HEK293T (cell line): ENCODE measurements at regions not wholly inside any gene's neighbourhood (a gene's known extent, or its start where the extent isn't known, plus 50 kb on each side); places are given as distances from the start of the nearest gene placed in this dataset.

Experiments
- CTCF ChIA-PET: fragments of 350-600 bp; formaldehyde crosslinking; extraction: SDS; loops from one replicate; lab custom pipeline; 2021; ENCODE audit warnings: antibody characterized with exemption, inconsistent platforms; lab: Yijun Ruan, JAX
- POLR2A ChIA-PET: fragments of 350-600 bp; formaldehyde crosslinking; extraction: SDS; loops from one replicate; lab custom pipeline; 2020; ENCODE audit warnings: antibody characterized with exemption, inconsistent platforms; lab: Yijun Ruan, JAX
- DNase-seq: peaks from one replicate; pipeline ENCODE4 v3.0.0; 2012; ENCODE audit warnings: mixed read lengths; ENCODE audit errors: extremely low spot score
- ARNT ChIP-seq: fragments of 450-650 bp; IDR thresholded peaks from 2 replicates; pipeline ENCODE4 v1.6.1; 2017; ENCODE audit warnings: mild to moderate bottlenecking
- BHLHE40 ChIP-seq: fragments of 450-650 bp; IDR thresholded peaks from 2 replicates; pipeline ENCODE4 v1.6.1; 2016; ENCODE audit warnings: mild to moderate bottlenecking, moderate library complexity, borderline replicate concordance
- CTBP1 ChIP-seq: fragments of 450-650 bp; IDR thresholded peaks from 2 replicates; pipeline ENCODE4 v1.6.1; 2016; ENCODE audit warnings: borderline replicate concordance
- ELF4 ChIP-seq: fragments of 450-650 bp; IDR thresholded peaks from 2 replicates; pipeline ENCODE4 v1.6.1; 2017; ENCODE audit warnings: antibody characterized with exemption
- FOXA1 ChIP-seq: fragments of 450-650 bp; IDR thresholded peaks from 2 replicates; pipeline ENCODE4 v1.6.1; 2016; ENCODE audit warnings: mild to moderate bottlenecking
- FOXK2 ChIP-seq: fragments of 450-650 bp; IDR thresholded peaks from 2 replicates; pipeline ENCODE4 v1.6.1; 2016; ENCODE audit warnings: mild to moderate bottlenecking
- FOXM1 ChIP-seq: fragments of 450-650 bp; IDR thresholded peaks from 2 replicates; pipeline ENCODE4 v1.6.1; 2017; ENCODE audit warnings: mild to moderate bottlenecking, borderline replicate concordance
- HDGF ChIP-seq: fragments of 450-650 bp; IDR thresholded peaks from 2 replicates; pipeline ENCODE4 v1.6.1; 2017; ENCODE audit warnings: antibody characterized with exemption, borderline replicate concordance
- L3MBTL2 ChIP-seq: fragments of 450-650 bp; conservative IDR thresholded peaks from 2 replicates; pipeline ENCODE4 v1.6.1; 2016; ENCODE audit warnings: mild to moderate bottlenecking
- LEF1 ChIP-seq: fragments of 450-650 bp; IDR thresholded peaks from 2 replicates; pipeline ENCODE4 v1.6.1; 2017; ENCODE audit warnings: mild to moderate bottlenecking, borderline replicate concordance
- NFRKB ChIP-seq: fragments of 450-650 bp; IDR thresholded peaks from 2 replicates; pipeline ENCODE4 v1.6.1; 2016; ENCODE audit warnings: mild to moderate bottlenecking, moderate library complexity
- SP1 ChIP-seq: fragments of 450-650 bp; IDR thresholded peaks from 2 replicates; pipeline ENCODE4 v1.6.1; 2017
- SUZ12 ChIP-seq: fragments of 450-650 bp; IDR thresholded peaks from 2 replicates; pipeline ENCODE4 v1.6.1; 2016; ENCODE audit warnings: mild to moderate bottlenecking
- TARDBP ChIP-seq: fragments of 450-650 bp; IDR thresholded peaks from 2 replicates; pipeline ENCODE4 v1.6.1; 2016
- ZNF384 ChIP-seq: fragments of 450-650 bp; IDR thresholded peaks from 2 replicates; pipeline ENCODE4 v1.6.1; 2016
- TF ChIP-seq, protein P1 (sequence below): fragments of 450-650 bp; IDR thresholded peaks from 2 replicates; pipeline ENCODE4 v1.6.1; 2016

DNA sequence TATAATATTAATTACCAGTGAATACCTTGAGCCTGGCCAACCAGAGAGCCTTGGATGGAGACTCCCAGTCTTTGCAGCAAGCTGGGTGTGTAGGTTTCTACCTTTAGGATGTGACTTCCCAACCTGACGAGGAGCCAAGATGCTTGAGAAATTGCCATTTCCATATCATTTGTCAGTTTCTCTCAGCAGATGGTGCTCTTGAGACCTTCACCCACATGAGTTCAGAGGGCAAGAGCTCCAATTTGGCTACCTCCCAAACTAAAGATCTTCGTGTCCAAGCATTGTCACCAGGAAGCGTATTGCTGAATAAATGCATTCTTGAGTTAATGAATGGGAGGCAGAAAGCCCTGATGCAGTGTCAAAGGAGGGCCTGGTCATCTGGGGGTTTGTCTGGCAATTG lies 106.4 kb upstream of the TBX5 start:
- no peak for DNase-seq
- CTCF ChIA-PET, result interaction anchor here (0.5 to 0.9 kb wide), 2 partner anchors 19 to 31 kb away, joined by 3 to 4 read pairs; no protein-coding TSS in a partner anchor

DNA sequence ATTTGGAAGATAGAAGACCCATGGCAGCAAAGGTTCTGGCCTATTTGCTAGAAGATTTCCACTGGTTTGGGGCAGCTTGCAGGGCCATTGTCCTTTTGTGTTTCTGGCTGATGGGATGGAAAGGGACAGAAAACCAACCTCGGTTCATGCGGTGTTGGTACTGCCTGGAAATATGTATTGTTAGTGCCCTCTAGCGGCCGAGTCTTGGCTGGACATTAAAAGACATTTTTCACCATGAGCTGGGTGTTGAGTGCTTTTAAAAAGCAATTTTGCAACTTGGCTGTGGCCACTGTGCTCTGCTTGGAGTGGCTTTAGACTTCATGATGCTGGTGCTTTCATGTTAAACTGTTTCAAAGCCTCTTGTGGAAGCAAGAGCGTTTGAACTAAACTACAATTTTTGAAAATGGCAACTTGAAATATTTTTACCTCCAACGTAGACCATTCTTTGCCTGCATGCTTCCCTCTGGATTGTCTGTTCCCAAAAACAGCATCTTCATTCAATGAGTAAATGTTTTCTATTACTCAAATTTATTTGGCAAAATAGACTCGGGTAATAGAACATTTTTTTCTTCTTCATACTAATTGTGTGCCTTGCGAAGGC lies 102.7 kb upstream of the TBX5 start:
- ChIA-PET CTCF (interaction anchor here (0.5 to 1.5 kb wide), 9 partner anchors 8 to 617 kb away, joined by 3 to 20 read pairs (median 3); no protein-coding TSS in a partner anchor), POLR2A (no interaction called here)
- TF ChIP-seq SP1 (no peak), ARNT (no peak), HDGF (no peak), BHLHE40 (no peak), FOXA1 (no peak), NFRKB (no peak), FOXK2 (no peak), ZNF384 (no peak), ELF4 (no peak), TARDBP (no peak), L3MBTL2 (no peak), FOXM1 (no peak), LEF1 (no peak)
- TF ChIP-seq, protein P1, sequence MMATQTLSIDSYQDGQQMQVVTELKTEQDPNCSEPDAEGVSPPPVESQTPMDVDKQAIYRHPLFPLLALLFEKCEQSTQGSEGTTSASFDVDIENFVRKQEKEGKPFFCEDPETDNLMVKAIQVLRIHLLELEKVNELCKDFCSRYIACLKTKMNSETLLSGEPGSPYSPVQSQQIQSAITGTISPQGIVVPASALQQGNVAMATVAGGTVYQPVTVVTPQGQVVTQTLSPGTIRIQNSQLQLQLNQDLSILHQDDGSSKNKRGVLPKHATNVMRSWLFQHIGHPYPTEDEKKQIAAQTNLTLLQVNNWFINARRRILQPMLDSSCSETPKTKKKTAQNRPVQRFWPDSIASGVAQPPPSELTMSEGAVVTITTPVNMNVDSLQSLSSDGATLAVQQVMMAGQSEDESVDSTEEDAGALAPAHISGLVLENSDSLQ, result no peak
- DNase-seq, result peak; percentile 75

More for the DNA sequence above, 106.4 kb upstream of the TBX5 start:
- no peak for TF ChIP-seq FOXK2
- TF ChIP-seq CTBP1, result no peak
- no peak for TF ChIP-seq FOXM1
- TF ChIP-seq LEF1, result no peak
- TF ChIP-seq BHLHE40, result no peak
- no peak for TF ChIP-seq NFRKB
- no peak for TF ChIP-seq SUZ12
- TF ChIP-seq, protein P1, result no peak
- TF ChIP-seq ELF4, result no peak
- no peak for TF ChIP-seq TARDBP
- no peak for TF ChIP-seq L3MBTL2
- no peak for TF ChIP-seq ARNT
- no peak for TF ChIP-seq SP1
- TF ChIP-seq HDGF, result no peak
- no peak for TF ChIP-seq ZNF384
- POLR2A ChIA-PET, result no interaction called here

DNA sequence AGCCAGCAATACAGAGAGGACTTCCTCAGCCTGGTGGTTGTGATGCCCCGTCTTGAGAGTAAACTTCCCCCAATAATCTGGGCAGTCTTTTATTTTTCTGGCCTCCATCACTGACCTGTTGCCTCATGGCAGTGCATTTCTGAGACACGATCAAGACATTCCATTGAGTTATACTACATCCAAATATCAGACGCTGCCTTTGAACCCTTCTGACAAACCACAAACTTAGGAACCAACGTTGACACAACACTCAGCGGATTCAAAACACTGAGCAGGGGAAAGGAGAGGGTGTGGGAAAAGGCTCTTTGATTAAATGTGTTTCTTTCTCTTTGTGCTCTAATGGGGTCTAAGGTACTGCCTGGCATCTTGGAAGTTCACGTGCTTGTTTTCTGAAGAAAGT lies 100.7 kb upstream of the TBX5 start:
- TF ChIP-seq CTBP1, result no peak
- TF ChIP-seq SP1, result no peak
- TF ChIP-seq LEF1, result no peak
- no peak for TF ChIP-seq SUZ12
- no peak for TF ChIP-seq L3MBTL2
- no peak for TF ChIP-seq ZNF384
- TF ChIP-seq BHLHE40, result no peak
- TF ChIP-seq NFRKB, result no peak
- no peak for TF ChIP-seq FOXK2
- TF ChIP-seq TARDBP, result no peak
- no peak for TF ChIP-seq HDGF
- no peak for TF ChIP-seq FOXA1
- TF ChIP-seq ELF4, result no peak
- TF ChIP-seq ARNT, result no peak
- TF ChIP-seq FOXM1, result no peak
- TF ChIP-seq, protein P1, result no peak
- no peak for DNase-seq
- POLR2A ChIA-PET, result no interaction called here
- CTCF ChIA-PET, result no interaction called here

DNA sequence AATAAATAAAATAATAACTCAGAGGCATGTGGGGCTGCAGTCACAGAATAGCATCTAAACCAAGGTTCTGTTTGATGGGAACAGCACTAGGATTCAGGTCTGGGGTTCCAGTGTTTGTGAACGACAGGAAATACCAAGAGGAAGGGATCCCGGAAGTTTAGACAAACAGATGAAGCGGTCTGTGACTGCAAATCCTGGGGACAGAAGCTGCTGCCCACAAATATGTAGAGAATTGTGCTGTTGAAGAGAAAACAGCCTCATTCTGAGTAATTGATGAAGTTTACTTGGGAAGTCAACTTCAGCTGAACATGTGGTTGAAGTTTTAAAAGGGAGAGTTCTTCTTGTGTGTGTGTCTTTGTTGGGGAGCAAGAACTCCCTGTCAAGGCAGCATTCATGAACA lies 98.4 kb upstream of the TBX5 start:
- TF ChIP-seq HDGF, result no peak
- no peak for TF ChIP-seq ELF4
- no peak for TF ChIP-seq NFRKB
- TF ChIP-seq BHLHE40, result no peak
- no peak for TF ChIP-seq SP1
- TF ChIP-seq ARNT, result no peak
- no peak for TF ChIP-seq SUZ12
- TF ChIP-seq ZNF384, result no peak
- TF ChIP-seq FOXA1, result no peak
- TF ChIP-seq CTBP1, result no peak
- no peak for TF ChIP-seq LEF1
- no peak for TF ChIP-seq TARDBP
- TF ChIP-seq, protein P1, result no peak
- no peak for TF ChIP-seq FOXK2
- DNase-seq, result no peak
- CTCF ChIA-PET, result no interaction called here
- POLR2A ChIA-PET, result no interaction called here

DNA sequence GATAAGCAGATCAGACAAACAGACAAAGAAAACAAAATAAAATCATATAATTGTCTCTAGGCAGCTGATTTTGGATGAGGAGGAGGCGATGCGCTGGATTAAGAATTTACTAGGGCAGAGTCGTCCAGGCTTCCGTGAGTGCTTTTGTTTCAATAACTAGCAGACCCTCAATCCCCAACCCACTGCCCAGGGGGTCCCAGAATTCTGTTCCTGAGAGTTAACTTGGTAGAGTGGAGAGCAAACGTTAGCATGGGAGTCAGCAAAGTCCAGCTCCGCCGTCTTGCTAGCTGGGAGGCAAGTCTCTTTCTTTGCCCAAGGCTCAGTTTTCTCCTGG lies 95.5 kb upstream of the TBX5 start:
- TF ChIP-seq SUZ12 (no peak), ARNT (no peak)
- CTCF ChIA-PET, result no interaction called here
- POLR2A ChIA-PET, result no interaction called here
- no peak for DNase-seq
